SK-N-SH (cell line): ENCODE measurements at regions not wholly inside any gene's neighbourhood (a gene's known extent, or its start where the extent isn't known, plus 50 kb on each side); places are given as distances from the start of the nearest gene placed in this dataset.

ENCODE experiments used
- CTCF ChIA-PET: fragments of 300-600, 350-600 bp; formaldehyde crosslinking; extraction: SDS; loops from one replicate; lab custom pipeline; 2021; lab: Yijun Ruan, JAX
- POLR2A ChIA-PET: fragments of 350-600 bp; sonication (Branson Sonifier 250); formaldehyde crosslinking; extraction: SDS; loops from one replicate; lab custom pipeline; 2020; ENCODE audit warnings: antibody characterized with exemption, inconsistent platforms; lab: Yijun Ruan, JAX
- DNase-seq: peaks from one replicate; pipeline ENCODE4 v3.0.0; 2012
- H2AFZ ChIP-seq: fragments of 200-600 bp; sonication (generic); 2 replicates; pipeline ENCODE4 v1.8.1; 2016; ENCODE audit warnings: antibody characterized with exemption, mild to moderate bottlenecking, low read depth
- H3F3A ChIP-seq: fragments of 200-600 bp; sonication (generic); replicated peaks from 2 replicates; pipeline ENCODE3; 2016; ENCODE audit warnings: antibody characterized with exemption, mild to moderate bottlenecking; ENCODE audit not compliant: insufficient read depth
- H3K27ac ChIP-seq, 2 experiments: fragments of 200-500 bp in 1 of 2; fragments of 200-600 bp in 1 of 2; sonication (Bioruptor generic) in 1 of 2; sonication (generic), shearing (Covaris generic) in 1 of 2; 2 replicates each; pipeline versions ENCODE4 v1.5.1 to v1.6.1; 2014 to 2016; ENCODE audit warnings: low read depth in 2 of 2, inconsistent platforms in 1 of 2, low read length in 1 of 2, mild to moderate bottlenecking in 1 of 2, mixed read lengths in 1 of 2
- H3K27me3 ChIP-seq: fragments of 200-600 bp; sonication (generic), shearing (Covaris generic); 2 replicates; pipeline ENCODE4 v1.6.1; 2016; ENCODE audit warnings: mixed run types; ENCODE audit not compliant: insufficient read depth
- H3K36me3 ChIP-seq, 2 experiments: fragments of 200-500 bp in 1 of 2; fragments of 200-600 bp in 1 of 2; sonication (Bioruptor generic) in 1 of 2; sonication (generic) in 1 of 2; replicated peaks in 1 of 2; 2 replicates each; pipeline versions ENCODE3 to v1.5.1; 2014 to 2016; ENCODE audit warnings: low read length in 1 of 2, mild to moderate bottlenecking in 1 of 2; ENCODE audit not compliant: insufficient read depth in 2 of 2, control insufficient read depth in 1 of 2
- H3K4me1 ChIP-seq, 2 experiments: fragments of 200-500 bp in 1 of 2; fragments of 200-600 bp in 1 of 2; sonication (Bioruptor generic) in 1 of 2; sonication (generic), shearing (Covaris generic) in 1 of 2; 2 replicates each; pipeline versions ENCODE4 v1.5.1 to v1.6.1; 2014 to 2016; ENCODE audit warnings: low read depth in 1 of 2, low read length in 1 of 2, mixed run types in 1 of 2; ENCODE audit not compliant: insufficient read depth in 2 of 2, control insufficient read depth in 1 of 2
- H3K4me2 ChIP-seq: fragments of 200-600 bp; sonication (generic), shearing (Covaris generic); 2 replicates; pipeline ENCODE4 v1.6.1; 2017; ENCODE audit warnings: mixed run types
- H3K4me3 ChIP-seq, 2 experiments: fragments of 200-500 bp in 1 of 2; fragments of 200-600 bp in 1 of 2; sonication (Bioruptor generic) in 1 of 2; sonication (generic), shearing (Covaris generic) in 1 of 2; 2 replicates each; pipeline versions ENCODE4 v1.5.1 to v1.8.1; 2014 to 2016; ENCODE audit warnings: low read depth in 2 of 2, inconsistent platforms in 1 of 2, low read length in 1 of 2, mild to moderate bottlenecking in 1 of 2, mixed read lengths in 1 of 2, moderate library complexity in 1 of 2
- H3K79me2 ChIP-seq: fragments of 200-600 bp; sonication (generic); 2 replicates; pipeline ENCODE4 v1.8.1; 2017; ENCODE audit warnings: mild to moderate bottlenecking; ENCODE audit not compliant: insufficient read depth
- H3K9ac ChIP-seq: fragments of 200-600 bp; sonication (generic); 2 replicates; pipeline ENCODE4 v1.6.1; 2017; ENCODE audit warnings: mixed run types
- H3K9me2 ChIP-seq: fragments of 200-600 bp; sonication (generic); 2 replicates; pipeline ENCODE4 v1.6.1; 2017; ENCODE audit warnings: mixed run types
- H3K9me3 ChIP-seq: fragments of 200-600 bp; sonication (generic); 2 replicates; pipeline ENCODE4 v1.6.1; 2017; ENCODE audit warnings: mixed run types, mild to moderate bottlenecking, moderate library complexity
- H4K20me1 ChIP-seq: fragments of 200-600 bp; sonication (generic); 2 replicates; pipeline ENCODE4 v1.6.1; 2017; ENCODE audit warnings: mild to moderate bottlenecking, mixed run types; ENCODE audit not compliant: insufficient read depth
- CHD2 ChIP-seq: fragments of 150-350 bp; IDR thresholded peaks from 2 replicates; pipeline ENCODE4 v1.6.1; 2018; ENCODE audit warnings: low read length; ENCODE audit not compliant: partially characterized antibody
- ELF1 ChIP-seq: IDR thresholded peaks from 2 replicates; pipeline ENCODE4 v1.4.0; 2012
- EP300 ChIP-seq, 2 experiments: IDR thresholded peaks; 2 replicates each; pipeline versions ENCODE4 v1.4.0 to v1.6.1; 2012; ENCODE audit warnings: borderline replicate concordance in 1 of 2, low read depth in 1 of 2, low read length in 1 of 2
- EZH2phosphoT487 ChIP-seq: fragments of 200-600 bp; sonication (generic); IDR thresholded peaks from 2 replicates; pipeline ENCODE4 v1.6.1; 2017; ENCODE audit warnings: low read depth, mixed run types, mild to moderate bottlenecking, antibody characterized with exemption, moderate library complexity, borderline replicate concordance
- FOSL2 ChIP-seq: IDR thresholded peaks from 2 replicates; pipeline ENCODE4 v1.4.0; 2012; ENCODE audit warnings: low read depth, mild to moderate bottlenecking, moderate library complexity, borderline replicate concordance
- FOXM1 ChIP-seq: IDR thresholded peaks from 2 replicates; pipeline ENCODE4 v1.4.0; 2012; ENCODE audit warnings: low read depth, mild to moderate bottlenecking
- GATA2 ChIP-seq: sonication (generic); formaldehyde crosslinking; IDR thresholded peaks from 2 replicates; pipeline ENCODE4 v1.5.0; 2020; ENCODE audit warnings: mild to moderate bottlenecking, missing genetic modification reagents
- IRF3 ChIP-seq: fragments of 150-350 bp; IDR thresholded peaks from 2 replicates; pipeline ENCODE4 v1.6.1; 2016; ENCODE audit warnings: mild to moderate bottlenecking, low read depth, low read length
- MAX ChIP-seq: IDR thresholded peaks from 2 replicates; pipeline ENCODE4 v1.4.0; 2012; ENCODE audit warnings: low read depth
- NFIC ChIP-seq: IDR thresholded peaks from 2 replicates; pipeline ENCODE4 v1.4.0; 2012; ENCODE audit warnings: borderline replicate concordance
- NRF1 ChIP-seq: IDR thresholded peaks from 2 replicates; pipeline ENCODE4 v1.6.1; 2012; ENCODE audit warnings: low read depth, mild to moderate bottlenecking, low read length
- POLR2AphosphoS5 ChIP-seq: IDR thresholded peaks from 2 replicates; pipeline ENCODE4 v1.6.1; 2012; ENCODE audit warnings: low read depth, low read length
- RAD21 ChIP-seq: IDR thresholded peaks from 2 replicates; pipeline ENCODE4 v1.6.1; 2012; ENCODE audit warnings: mild to moderate bottlenecking, low read length
- SIN3A ChIP-seq: IDR thresholded peaks from 2 replicates; pipeline ENCODE4 v1.6.1; 2012; ENCODE audit warnings: low read depth, mild to moderate bottlenecking, low read length, moderate library complexity, borderline replicate concordance
- TAF1 ChIP-seq: IDR thresholded peaks from 2 replicates; pipeline ENCODE4 v1.6.1; 2012; ENCODE audit warnings: low read depth, mild to moderate bottlenecking, low read length, moderate library complexity, borderline replicate concordance
- TEAD4 ChIP-seq: IDR thresholded peaks from 2 replicates; pipeline ENCODE4 v1.4.0; 2012; ENCODE audit warnings: mild to moderate bottlenecking, borderline replicate concordance; ENCODE audit not compliant: insufficient read depth
- YY1 ChIP-seq: IDR thresholded peaks from 2 replicates; pipeline ENCODE4 v1.4.0; 2012; ENCODE audit warnings: low read depth, mild to moderate bottlenecking
- WGBS: methylation state at CpG from one replicate; pipeline ENCODE4 v1.1.6; 2017; ENCODE audit warnings: low lambda C conversion rate; 5-methylcytosine and 5-hydroxymethylcytosine counted together
- TF ChIP-seq, protein P1 (sequence below): IDR thresholded peaks from 2 replicates; pipeline ENCODE4 v1.4.0; 2012; ENCODE audit warnings: low read depth, borderline replicate concordance
- TF ChIP-seq, protein P2 (sequence below): fragments of 150-350 bp; IDR thresholded peaks from 2 replicates; pipeline ENCODE4 v1.6.1; 2017; ENCODE audit warnings: antibody characterized with exemption, low read length, low read depth, borderline replicate concordance
- TF ChIP-seq, protein P3 (sequence below): IDR thresholded peaks from 2 replicates; pipeline ENCODE4; 2012

DNA sequence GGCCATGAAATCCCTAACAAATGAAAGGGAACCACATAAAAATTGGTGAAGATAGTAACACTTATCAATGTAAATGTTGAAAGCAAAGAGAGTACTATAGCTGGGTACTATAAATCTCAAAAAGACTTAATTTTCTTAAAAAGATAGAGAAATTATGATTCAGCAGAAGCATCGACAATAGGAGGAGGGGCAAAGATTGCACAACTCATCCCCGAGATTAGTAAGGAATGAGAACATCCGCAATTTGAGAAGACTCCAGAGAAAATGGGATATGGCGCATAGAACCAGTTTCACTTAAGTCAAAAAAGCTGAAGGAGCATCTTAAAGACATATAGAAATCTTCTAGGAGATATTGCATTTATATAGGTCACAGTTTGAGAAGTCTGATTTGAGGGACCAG lies 220.2 kb upstream of the SLC16A7 start:
- H3K27me3 ChIP-seq, result no peaks in the 10 kb centered on the region; the same call in 1 of the 2 replicates
- H3K4me3 ChIP-seq, result no peak overlapping the region
- H3K9me2 ChIP-seq, result no peaks in the 10 kb centered on the region
- CTCF ChIA-PET, result no interaction called here
- no peaks in the 10 kb centered on the region for H3K79me2 ChIP-seq
- DNase-seq, result no peak
- H3K4me2 ChIP-seq, result no peak overlapping the region
- H3K36me3 ChIP-seq, result no peaks in the 10 kb centered on the region
- TF ChIP-seq TAF1 (no peak), ELF1 (no peak), CHD2 (no peak), EP300 (IDR thresholded peaks at IDR 0.05; ENCODE audit: borderline replicate concordance in 1 of 2, low read depth in 1 of 2, low read length in 1 of 2) (no peak), TEAD4 (no peak), POLR2AphosphoS5 (no peak), EZH2phosphoT487 (no peak)
- TF ChIP-seq, protein P1, sequence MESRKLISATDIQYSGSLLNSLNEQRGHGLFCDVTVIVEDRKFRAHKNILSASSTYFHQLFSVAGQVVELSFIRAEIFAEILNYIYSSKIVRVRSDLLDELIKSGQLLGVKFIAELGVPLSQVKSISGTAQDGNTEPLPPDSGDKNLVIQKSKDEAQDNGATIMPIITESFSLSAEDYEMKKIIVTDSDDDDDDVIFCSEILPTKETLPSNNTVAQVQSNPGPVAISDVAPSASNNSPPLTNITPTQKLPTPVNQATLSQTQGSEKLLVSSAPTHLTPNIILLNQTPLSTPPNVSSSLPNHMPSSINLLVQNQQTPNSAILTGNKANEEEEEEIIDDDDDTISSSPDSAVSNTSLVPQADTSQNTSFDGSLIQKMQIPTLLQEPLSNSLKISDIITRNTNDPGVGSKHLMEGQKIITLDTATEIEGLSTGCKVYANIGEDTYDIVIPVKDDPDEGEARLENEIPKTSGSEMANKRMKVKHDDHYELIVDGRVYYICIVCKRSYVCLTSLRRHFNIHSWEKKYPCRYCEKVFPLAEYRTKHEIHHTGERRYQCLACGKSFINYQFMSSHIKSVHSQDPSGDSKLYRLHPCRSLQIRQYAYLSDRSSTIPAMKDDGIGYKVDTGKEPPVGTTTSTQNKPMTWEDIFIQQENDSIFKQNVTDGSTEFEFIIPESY, result no peak
- TF ChIP-seq, protein P2, sequence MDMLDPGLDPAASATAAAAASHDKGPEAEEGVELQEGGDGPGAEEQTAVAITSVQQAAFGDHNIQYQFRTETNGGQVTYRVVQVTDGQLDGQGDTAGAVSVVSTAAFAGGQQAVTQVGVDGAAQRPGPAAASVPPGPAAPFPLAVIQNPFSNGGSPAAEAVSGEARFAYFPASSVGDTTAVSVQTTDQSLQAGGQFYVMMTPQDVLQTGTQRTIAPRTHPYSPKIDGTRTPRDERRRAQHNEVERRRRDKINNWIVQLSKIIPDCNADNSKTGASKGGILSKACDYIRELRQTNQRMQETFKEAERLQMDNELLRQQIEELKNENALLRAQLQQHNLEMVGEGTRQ, result no peak
- POLR2A ChIA-PET, result no interaction called here
- H3F3A ChIP-seq, result no peaks in the 10 kb centered on the region
- no peaks in the 10 kb centered on the region for H3K9me3 ChIP-seq
- no peaks in the 10 kb centered on the region for H4K20me1 ChIP-seq
- H2AFZ ChIP-seq, result no peak overlapping the region
- no peak overlapping the region for H3K9ac ChIP-seq
- 14% methylated on average over 4 of the region's 4 CpGs for WGBS
- H3K4me1 ChIP-seq, result no peaks in the 10 kb centered on the region
- H3K27ac ChIP-seq, result no peak overlapping the region

DNA sequence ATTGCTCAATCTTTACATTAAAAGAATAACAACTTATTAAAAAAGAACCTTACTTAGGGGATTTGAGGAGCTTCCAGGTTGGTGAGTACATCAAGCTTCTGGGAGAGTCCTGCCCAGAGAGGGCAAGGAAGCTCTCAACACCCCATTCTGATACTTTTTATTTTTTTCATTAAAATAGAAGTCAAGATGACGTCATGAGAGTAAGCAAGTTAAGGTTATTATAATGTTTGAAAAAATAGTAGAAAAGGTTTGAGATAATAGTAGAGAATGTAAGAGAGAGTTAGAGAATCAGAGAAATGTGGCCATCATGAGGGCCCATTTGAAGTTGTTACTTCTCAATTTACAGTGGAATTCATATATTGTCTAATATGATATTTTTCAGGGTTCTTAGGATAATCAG lies 221.0 kb upstream of the SLC16A7 start:
- H3K9me3 ChIP-seq, result no peaks in the 10 kb centered on the region
- H3K4me1 ChIP-seq, result no peaks in the 10 kb centered on the region
- DNase-seq, result no peak
- H3K27ac ChIP-seq, result no peak overlapping the region
- H3F3A ChIP-seq, result no peaks in the 10 kb centered on the region
- H3K27me3 ChIP-seq, result no peaks in the 10 kb centered on the region; the same call in 1 of the 2 replicates
- H3K9ac ChIP-seq, result no peak overlapping the region
- H3K4me3 ChIP-seq, result no peak overlapping the region
- H3K79me2 ChIP-seq, result no peaks in the 10 kb centered on the region
- H3K36me3 ChIP-seq, result no peaks in the 10 kb centered on the region
- ChIA-PET CTCF (no interaction called here), POLR2A (no interaction called here)
- WGBS, result 0% methylated on average over 1 of the region's 1 CpG
- no peaks in the 10 kb centered on the region for H4K20me1 ChIP-seq
- no peaks in the 10 kb centered on the region for H3K9me2 ChIP-seq
- H3K4me2 ChIP-seq, result no peak overlapping the region
- H2AFZ ChIP-seq, result no peak overlapping the region
- TF ChIP-seq SIN3A (no peak), FOSL2 (no peak), NRF1 (no peak), FOXM1 (no peak), NFIC (no peak), IRF3 (no peak), TAF1 (no peak), GATA2 (CRISPR knock-in tag) (no peak), ELF1 (no peak), MAX (no peak), RAD21 (no peak), YY1 (no peak)
- TF ChIP-seq, protein P1, result no peak
- TF ChIP-seq, protein P3, sequence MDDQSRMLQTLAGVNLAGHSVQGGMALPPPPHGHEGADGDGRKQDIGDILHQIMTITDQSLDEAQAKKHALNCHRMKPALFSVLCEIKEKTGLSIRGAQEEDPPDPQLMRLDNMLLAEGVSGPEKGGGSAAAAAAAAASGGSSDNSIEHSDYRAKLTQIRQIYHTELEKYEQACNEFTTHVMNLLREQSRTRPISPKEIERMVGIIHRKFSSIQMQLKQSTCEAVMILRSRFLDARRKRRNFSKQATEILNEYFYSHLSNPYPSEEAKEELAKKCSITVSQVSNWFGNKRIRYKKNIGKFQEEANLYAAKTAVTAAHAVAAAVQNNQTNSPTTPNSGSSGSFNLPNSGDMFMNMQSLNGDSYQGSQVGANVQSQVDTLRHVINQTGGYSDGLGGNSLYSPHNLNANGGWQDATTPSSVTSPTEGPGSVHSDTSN, result no peak
